ENCODE measurements at regions not wholly inside any gene's neighbourhood (a gene's known extent, or its start where the extent isn't known, plus 50 kb on each side); places are given as distances from the start of the nearest gene placed in this dataset.

GRCh38 chr14:61877768-61878167, 115.5 kb downstream of the SNAPC1 start:
- no peak overlapping the region for H2BK5ac ChIP-seq (ENCODE audit: low read length)
- H3K4me2 ChIP-seq (ENCODE audit: insufficient read depth, low read length, poor library complexity, severe bottlenecking): no peak overlapping the region
- H2BK120ac ChIP-seq (ENCODE audit: low read depth, low read length): no peak overlapping the region
- H3K27me3 ChIP-seq (ENCODE audit: control insufficient read depth in 3 of 3, insufficient read depth in 3 of 3, low read depth in 1 of 3, low read length in 3 of 3): peaks cover 0 to 3% (median 0%) of the 10 kb centered on the region in 3 experiments
- DNase-seq (ENCODE audit: low spot score): no peak
- no peak overlapping the region for H3K4ac ChIP-seq (ENCODE audit: low read length)
- H3K79me1 ChIP-seq (ENCODE audit: low read depth, low read length): no peaks in the 10 kb centered on the region
- no peak overlapping the region for H4K8ac ChIP-seq (ENCODE audit: low read depth, low read length)
- no peak overlapping the region for H2BK15ac ChIP-seq (ENCODE audit: low read length)
- no peak overlapping the region for H4K91ac ChIP-seq (ENCODE audit: low read depth, low read length, poor library complexity)
- no peak overlapping the region for H3K9ac ChIP-seq (ENCODE audit: low read depth, low read length, poor library complexity)
- WGBS, 2 donors (ENCODE audit: extremely low coverage in 2 of 2, insufficient read length in 2 of 2, insufficient replicate concordance in 1 of 2): no CpG with 5 or more reads among the region's 5 CpGs
- no peak overlapping the region for H2AK5ac ChIP-seq (ENCODE audit: low read depth, low read length)
- no peak overlapping the region for H3K27ac ChIP-seq (replicated peaks; ENCODE audit: low read length)
- H3K14ac ChIP-seq (ENCODE audit: low read length): no peak overlapping the region
- H3K36me3 ChIP-seq (replicated peaks in 1 of 2; ENCODE audit: control insufficient read depth in 2 of 2, insufficient read depth in 2 of 2, low read length in 2 of 2): no peaks in the 10 kb centered on the region
- H3K18ac ChIP-seq (ENCODE audit: low read length): no peak overlapping the region
- H3K4me3 ChIP-seq (ENCODE audit: low read length in 2 of 2): no peak overlapping the region
- H3K23ac ChIP-seq (ENCODE audit: low read depth, low read length, poor library complexity): no peak overlapping the region
- H3K4me1 ChIP-seq (ENCODE audit: control insufficient read depth in 2 of 2, insufficient read depth in 1 of 2, low read depth in 1 of 2, low read length in 2 of 2): no peaks in the 10 kb centered on the region
- H2BK12ac ChIP-seq (ENCODE audit: low read length): no peak overlapping the region
- H3K9me3 ChIP-seq (replicated peaks in 1 of 2; ENCODE audit: control insufficient read depth in 2 of 2, insufficient read depth in 1 of 2, low read depth in 1 of 2, low read length in 2 of 2): no peaks in the 10 kb centered on the region
- no peak overlapping the region for H2AFZ ChIP-seq (ENCODE audit: low read length)

- DNase-seq (ENCODE audit: low spot score): no peak
- no peaks in the 10 kb centered on the region for H3K36me3 ChIP-seq (replicated peaks in 1 of 2; ENCODE audit: control insufficient read depth in 2 of 2, insufficient read depth in 2 of 2, low read length in 2 of 2)
- no peak overlapping the region for H4K8ac ChIP-seq (ENCODE audit: low read depth, low read length)
- H2AK5ac ChIP-seq (ENCODE audit: low read depth, low read length): no peak overlapping the region
- no peak overlapping the region for H3K4me3 ChIP-seq (ENCODE audit: low read length in 2 of 2)
- H3K14ac ChIP-seq (ENCODE audit: low read length): no peak overlapping the region
- no peaks in the 10 kb centered on the region for H3K79me1 ChIP-seq (ENCODE audit: low read depth, low read length)
- no peak overlapping the region for H3K23ac ChIP-seq (ENCODE audit: low read depth, low read length, poor library complexity)
- H3K27ac ChIP-seq (replicated peaks; ENCODE audit: low read length): no peak overlapping the region
- peaks cover 0 to 3% (median 0%) of the 10 kb centered on the region in 3 experiments for H3K27me3 ChIP-seq (ENCODE audit: control insufficient read depth in 3 of 3, insufficient read depth in 3 of 3, low read depth in 1 of 3, low read length in 3 of 3)
- H3K4ac ChIP-seq (ENCODE audit: low read length): no peak overlapping the region
- no peaks in the 10 kb centered on the region for H3K9me3 ChIP-seq (replicated peaks in 1 of 2; ENCODE audit: control insufficient read depth in 2 of 2, insufficient read depth in 1 of 2, low read depth in 1 of 2, low read length in 2 of 2)
- H2BK120ac ChIP-seq (ENCODE audit: low read depth, low read length): no peak overlapping the region
- H3K4me2 ChIP-seq (ENCODE audit: insufficient read depth, low read length, poor library complexity, severe bottlenecking): no peak overlapping the region
- no peak overlapping the region for H2BK5ac ChIP-seq (ENCODE audit: low read length)
- no peaks in the 10 kb centered on the region for H3K4me1 ChIP-seq (ENCODE audit: control insufficient read depth in 2 of 2, insufficient read depth in 1 of 2, low read depth in 1 of 2, low read length in 2 of 2)
- no peak overlapping the region for H2BK12ac ChIP-seq (ENCODE audit: low read length)
- H2BK15ac ChIP-seq (ENCODE audit: low read length): no peak overlapping the region
- no CpG with 5 or more reads among the region's 1 CpG for WGBS, 2 donors (ENCODE audit: extremely low coverage in 2 of 2, insufficient read length in 2 of 2, insufficient replicate concordance in 1 of 2)
- H3K18ac ChIP-seq (ENCODE audit: low read length): no peak overlapping the region
- H4K91ac ChIP-seq (ENCODE audit: low read depth, low read length, poor library complexity): no peak overlapping the region
- no peak overlapping the region for H3K9ac ChIP-seq (ENCODE audit: low read depth, low read length, poor library complexity)
- H2AFZ ChIP-seq (ENCODE audit: low read length): no peak overlapping the region
Observed at GRCh38 chr14:61878931-61879330, 116.7 kb downstream of the SNAPC1 start.

GRCh38 chr14:61881046-61881445, 118.8 kb downstream of the SNAPC1 start:
- Histone ChIP-seq H3K4me1 (ENCODE audit: control insufficient read depth in 2 of 2, insufficient read depth in 1 of 2, low read depth in 1 of 2, low read length in 2 of 2) (no peaks in the 10 kb centered on the region), H2BK12ac (ENCODE audit: low read length) (no peak overlapping the region), H3K4me3 (ENCODE audit: low read length in 2 of 2) (no peak overlapping the region), H2AK5ac (ENCODE audit: low read depth, low read length) (no peak overlapping the region), H2BK15ac (ENCODE audit: low read length) (no peak overlapping the region), H4K91ac (ENCODE audit: low read depth, low read length, poor library complexity) (no peak overlapping the region), H3K4ac (ENCODE audit: low read length) (no peak overlapping the region), H3K9ac (ENCODE audit: low read depth, low read length, poor library complexity) (no peak overlapping the region), H3K27ac (replicated peaks; ENCODE audit: low read length) (no peak overlapping the region), H3K9me3 (replicated peaks in 1 of 2; ENCODE audit: control insufficient read depth in 2 of 2, insufficient read depth in 1 of 2, low read depth in 1 of 2, low read length in 2 of 2) (no peaks in the 10 kb centered on the region), H3K79me1 (ENCODE audit: low read depth, low read length) (no peaks in the 10 kb centered on the region), H2BK120ac (ENCODE audit: low read depth, low read length) (no peak overlapping the region), H3K4me2 (ENCODE audit: insufficient read depth, low read length, poor library complexity, severe bottlenecking) (no peak overlapping the region), H3K14ac (ENCODE audit: low read length) (no peak overlapping the region), H2BK5ac (ENCODE audit: low read length) (no peak overlapping the region), H2AFZ (ENCODE audit: low read length) (no peak overlapping the region), H3K27me3 (ENCODE audit: control insufficient read depth in 3 of 3, insufficient read depth in 3 of 3, low read depth in 1 of 3, low read length in 3 of 3) (peaks cover 0 to 3% (median 0%) of the 10 kb centered on the region in 3 experiments), H3K18ac (ENCODE audit: low read length) (no peak overlapping the region), H4K8ac (ENCODE audit: low read depth, low read length) (no peak overlapping the region), H3K23ac (ENCODE audit: low read depth, low read length, poor library complexity) (no peak overlapping the region), H3K36me3 (replicated peaks in 1 of 2; ENCODE audit: control insufficient read depth in 2 of 2, insufficient read depth in 2 of 2, low read length in 2 of 2) (no peaks in the 10 kb centered on the region)
- no CpG with 5 or more reads among the region's 1 CpG for WGBS, 2 donors (ENCODE audit: extremely low coverage in 2 of 2, insufficient read length in 2 of 2, insufficient replicate concordance in 1 of 2)
- no peak for DNase-seq (ENCODE audit: low spot score)

- no peak for DNase-seq (ENCODE audit: low spot score)
- H3K9ac ChIP-seq (ENCODE audit: low read depth, low read length, poor library complexity): no peak overlapping the region
- no peak overlapping the region for H3K18ac ChIP-seq (ENCODE audit: low read length)
- H2BK12ac ChIP-seq (ENCODE audit: low read length): no peak overlapping the region
- no peak overlapping the region for H3K27ac ChIP-seq (replicated peaks; ENCODE audit: low read length)
- H2AFZ ChIP-seq (ENCODE audit: low read length): no peak overlapping the region
- no peaks in the 10 kb centered on the region for H3K9me3 ChIP-seq (replicated peaks in 1 of 2; ENCODE audit: control insufficient read depth in 2 of 2, insufficient read depth in 1 of 2, low read depth in 1 of 2, low read length in 2 of 2)
- no peaks in the 10 kb centered on the region for H3K36me3 ChIP-seq (replicated peaks in 1 of 2; ENCODE audit: control insufficient read depth in 2 of 2, insufficient read depth in 2 of 2, low read length in 2 of 2)
- no CpG with 5 or more reads among the region's 2 CpGs for WGBS, 2 donors (ENCODE audit: extremely low coverage in 2 of 2, insufficient read length in 2 of 2, insufficient replicate concordance in 1 of 2)
- H3K4me1 ChIP-seq (ENCODE audit: control insufficient read depth in 2 of 2, insufficient read depth in 1 of 2, low read depth in 1 of 2, low read length in 2 of 2): no peaks in the 10 kb centered on the region
- H3K14ac ChIP-seq (ENCODE audit: low read length): no peak overlapping the region
- H2BK15ac ChIP-seq (ENCODE audit: low read length): no peak overlapping the region
- H2AK5ac ChIP-seq (ENCODE audit: low read depth, low read length): no peak overlapping the region
- H2BK5ac ChIP-seq (ENCODE audit: low read length): no peak overlapping the region
- H3K4ac ChIP-seq (ENCODE audit: low read length): no peak overlapping the region
- no peak overlapping the region for H3K4me3 ChIP-seq (ENCODE audit: low read length in 2 of 2)
- H4K91ac ChIP-seq (ENCODE audit: low read depth, low read length, poor library complexity): no peak overlapping the region
- H4K8ac ChIP-seq (ENCODE audit: low read depth, low read length): no peak overlapping the region
- no peaks in the 10 kb centered on the region for H3K79me1 ChIP-seq (ENCODE audit: low read depth, low read length)
- H3K4me2 ChIP-seq (ENCODE audit: insufficient read depth, low read length, poor library complexity, severe bottlenecking): no peak overlapping the region
- no peak overlapping the region for H2BK120ac ChIP-seq (ENCODE audit: low read depth, low read length)
- H3K23ac ChIP-seq (ENCODE audit: low read depth, low read length, poor library complexity): no peak overlapping the region
- no peaks in the 10 kb centered on the region for H3K27me3 ChIP-seq (ENCODE audit: control insufficient read depth in 3 of 3, insufficient read depth in 3 of 3, low read depth in 1 of 3, low read length in 3 of 3)
Observed at GRCh38 chr14:61884711-61885110, 122.5 kb downstream of the SNAPC1 start.
